ENCODE measurements at regions not wholly inside any gene's neighbourhood (a gene's known extent, or its start where the extent isn't known, plus 50 kb on each side); places are given as distances from the start of the nearest gene placed in this dataset.

DNA sequence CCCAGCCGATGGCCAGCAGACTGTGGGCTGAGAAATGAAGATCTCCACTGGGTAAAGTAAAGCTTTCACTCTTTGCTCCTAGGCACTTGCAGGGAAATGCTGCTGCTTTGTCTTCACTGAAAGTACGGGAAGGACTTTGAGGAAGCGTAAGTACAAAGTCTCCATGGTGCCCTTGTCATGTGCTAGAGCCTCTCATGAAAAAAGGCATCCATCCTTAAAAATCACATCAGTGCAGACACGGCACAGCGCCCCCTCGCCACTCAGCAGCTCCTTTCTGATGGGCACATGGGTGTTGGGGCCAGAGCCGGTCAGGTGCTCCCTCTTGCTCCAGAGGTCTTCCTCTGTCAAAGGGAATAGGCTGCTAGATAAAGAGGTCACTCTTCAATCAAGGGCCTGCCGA, 87.8 kb upstream of the CALM2 start:
- DNase-seq (ENCODE audit: low read depth, low spot score) (no peak), ATAC-seq (no peak), FAIRE-seq (no peak)
- POLR2A ChIA-PET: no interaction called here
- TF ChIP-seq JUND (IDR thresholded peaks at IDR 0.05; ENCODE audit: low read depth, low read length): no peak
- no peak for TF ChIP-seq PAX5 (IDR thresholded peaks at IDR 0.05; ENCODE audit: borderline replicate concordance, low read depth, low read length)
- no peak for TF ChIP-seq NFXL1 (IDR thresholded peaks at IDR 0.05; ENCODE audit: borderline replicate concordance)
- no peak for TF ChIP-seq CREB1 (IDR thresholded peaks at IDR 0.05; ENCODE audit: low read depth)
- no peak for TF ChIP-seq FOXM1 (IDR thresholded peaks at IDR 0.05; ENCODE audit: low read depth, low read length)
- no peak for TF ChIP-seq ETV6 (conservative IDR thresholded peaks at IDR 0.05 in 1 of 2, IDR thresholded peaks at IDR 0.05 in 1 of 2; ENCODE audit: borderline replicate concordance in 1 of 2, low read depth in 1 of 2)
- no peak for TF ChIP-seq ZNF592 (IDR thresholded peaks at IDR 0.05)
- TF ChIP-seq SREBF1 (IDR thresholded peaks at IDR 0.05; ENCODE audit: low read length): no peak
- TF ChIP-seq, protein P1, sequence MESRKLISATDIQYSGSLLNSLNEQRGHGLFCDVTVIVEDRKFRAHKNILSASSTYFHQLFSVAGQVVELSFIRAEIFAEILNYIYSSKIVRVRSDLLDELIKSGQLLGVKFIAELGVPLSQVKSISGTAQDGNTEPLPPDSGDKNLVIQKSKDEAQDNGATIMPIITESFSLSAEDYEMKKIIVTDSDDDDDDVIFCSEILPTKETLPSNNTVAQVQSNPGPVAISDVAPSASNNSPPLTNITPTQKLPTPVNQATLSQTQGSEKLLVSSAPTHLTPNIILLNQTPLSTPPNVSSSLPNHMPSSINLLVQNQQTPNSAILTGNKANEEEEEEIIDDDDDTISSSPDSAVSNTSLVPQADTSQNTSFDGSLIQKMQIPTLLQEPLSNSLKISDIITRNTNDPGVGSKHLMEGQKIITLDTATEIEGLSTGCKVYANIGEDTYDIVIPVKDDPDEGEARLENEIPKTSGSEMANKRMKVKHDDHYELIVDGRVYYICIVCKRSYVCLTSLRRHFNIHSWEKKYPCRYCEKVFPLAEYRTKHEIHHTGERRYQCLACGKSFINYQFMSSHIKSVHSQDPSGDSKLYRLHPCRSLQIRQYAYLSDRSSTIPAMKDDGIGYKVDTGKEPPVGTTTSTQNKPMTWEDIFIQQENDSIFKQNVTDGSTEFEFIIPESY (IDR thresholded peaks at IDR 0.05): no peak
- no peak for TF ChIP-seq DPF2 (IDR thresholded peaks at IDR 0.05)
- no peak for TF ChIP-seq CBX5 (IDR thresholded peaks at IDR 0.05; ENCODE audit: low read depth)
- no peak for TF ChIP-seq HDAC2 (IDR thresholded peaks at IDR 0.05)
- no peak for TF ChIP-seq ELK1 (IDR thresholded peaks at IDR 0.05; ENCODE audit: low read depth, low read length)
- H4K20me1 ChIP-seq (ENCODE audit: control insufficient read depth, insufficient read depth): no peaks in the 10 kb centered on the region
- no TSS peak for BruUV-seq (replicated peaks)
- no peak overlapping the region for H3K27ac ChIP-seq (ENCODE audit: control insufficient read depth, insufficient read depth)
- H3K4me1 ChIP-seq (ENCODE audit: control insufficient read depth, insufficient read depth, low read length): no peaks in the 10 kb centered on the region
- intact Hi-C loops (cut with micrococcal nuclease; ENCODE audit: unreplicated experiment) (no loop called here), in situ Hi-C loops (cut with MboI) (no loop called here)
- SMC1A ChIA-PET (ENCODE audit: uncharacterized antibody, unreplicated experiment): interaction anchor here (0.7 to 1.1 kb wide), 4 partner anchors 8 to 320 kb away, joined by 3 to 4 read pairs (median 3); no protein-coding TSS in a partner anchor
- WGBS (ENCODE audit: insufficient coverage, insufficient replicate concordance, low lambda C conversion rate, missing lambda C conversion rate): 76% methylated on average over 8 of the region's 8 CpGs
- no peaks in the 10 kb centered on the region for H3K9me3 ChIP-seq (replicated peaks; ENCODE audit: control insufficient read depth, insufficient read depth, low read length)
- no peak overlapping the region for H2AFZ ChIP-seq (ENCODE audit: control insufficient read depth, low read depth, low read length)
- no peak overlapping the region for H3K9ac ChIP-seq (ENCODE audit: control insufficient read depth, insufficient read depth, low read length)
- no peaks in the 10 kb centered on the region for H3K79me2 ChIP-seq (ENCODE audit: control insufficient read depth, insufficient read depth, low read length)
- CTCF ChIA-PET: interaction anchor here (0.6 to 5.2 kb wide), 4 partner anchors 8 to 49 kb away, joined by 3 to 28 read pairs (median 3); no protein-coding TSS in a partner anchor
- no peak overlapping the region for H3K4me2 ChIP-seq (ENCODE audit: control insufficient read depth, insufficient read depth)
- H3K27me3 ChIP-seq (replicated peaks in 1 of 2; ENCODE audit: control insufficient read depth in 2 of 2, insufficient read depth in 2 of 2, low read length in 1 of 2): no peaks in the 10 kb centered on the region
- H3K36me3 ChIP-seq (ENCODE audit: control insufficient read depth in 2 of 2, insufficient read depth in 2 of 2, low read length in 1 of 2): no peaks in the 10 kb centered on the region
- no peak overlapping the region for H3K4me3 ChIP-seq
- RAD21 ChIA-PET (ENCODE audit: unreplicated experiment): no interaction called here

Data from GM12878 (cell line).